ENCODE measurements at regions not wholly inside any gene's neighbourhood (a gene's known extent, or its start where the extent isn't known, plus 50 kb on each side); places are given as distances from the start of the nearest gene placed in this dataset.

DNA sequence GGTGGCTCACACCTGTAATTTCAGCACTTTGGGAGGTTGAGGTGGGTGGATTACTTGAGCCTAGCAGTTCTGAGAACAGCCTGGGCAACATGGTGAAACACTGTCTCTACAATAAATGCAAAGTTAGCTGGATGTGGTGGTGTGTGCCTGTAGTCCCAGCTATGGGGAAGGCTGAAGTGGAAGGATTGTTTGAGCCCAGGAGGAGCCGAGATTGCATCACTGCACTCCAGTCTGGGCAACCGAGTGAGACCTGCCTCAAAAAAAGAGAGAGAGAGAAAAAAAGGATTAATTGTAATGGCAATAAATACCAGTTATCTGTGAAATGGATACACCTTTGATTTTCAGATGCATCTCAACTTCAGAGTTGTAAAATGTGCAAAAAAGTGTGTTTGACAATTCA is 58.8 kb downstream of the SPRY1 start:
- no peak for DNase-seq

DNA sequence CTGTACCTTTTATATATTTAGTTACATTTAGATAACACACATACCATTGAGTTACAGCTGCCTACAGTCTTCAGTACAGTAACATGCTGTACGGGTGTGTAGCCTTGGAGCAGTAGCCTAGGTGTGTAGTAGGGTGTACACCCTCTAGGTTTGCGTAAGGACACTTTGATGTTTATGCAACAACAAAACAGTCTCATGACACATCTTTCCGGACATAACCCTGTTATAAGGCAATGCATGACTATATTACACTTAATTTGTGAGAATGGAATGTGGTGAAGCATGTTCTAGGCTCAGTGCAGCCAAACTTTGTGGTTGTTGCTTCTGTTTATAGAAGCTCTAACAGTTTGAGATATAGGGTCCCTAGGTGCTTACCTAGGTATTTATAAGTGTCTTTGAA is 65.4 kb downstream of the SPRY1 start:
- no peak for DNase-seq

DNA sequence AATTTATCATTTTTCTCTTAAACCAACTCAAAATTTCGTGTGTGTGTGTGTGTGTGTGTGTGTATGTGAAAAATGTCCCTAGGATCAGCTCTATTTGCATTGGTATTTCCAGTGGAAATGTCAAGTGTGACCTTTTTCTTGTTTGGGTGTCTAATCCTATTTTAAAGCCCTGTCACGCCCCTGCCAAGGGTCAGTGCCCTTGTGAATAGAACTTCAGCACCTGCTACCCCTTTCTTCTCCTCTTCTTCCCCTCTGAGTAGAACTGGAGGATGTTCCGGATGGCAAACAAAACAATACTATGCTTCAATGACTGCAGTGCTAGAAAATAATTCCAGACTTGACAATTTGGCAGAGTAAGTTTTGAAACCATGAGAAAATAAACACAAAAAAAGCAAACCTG is 67.3 kb downstream of the SPRY1 start:
- DNase-seq, result no peak

DNA sequence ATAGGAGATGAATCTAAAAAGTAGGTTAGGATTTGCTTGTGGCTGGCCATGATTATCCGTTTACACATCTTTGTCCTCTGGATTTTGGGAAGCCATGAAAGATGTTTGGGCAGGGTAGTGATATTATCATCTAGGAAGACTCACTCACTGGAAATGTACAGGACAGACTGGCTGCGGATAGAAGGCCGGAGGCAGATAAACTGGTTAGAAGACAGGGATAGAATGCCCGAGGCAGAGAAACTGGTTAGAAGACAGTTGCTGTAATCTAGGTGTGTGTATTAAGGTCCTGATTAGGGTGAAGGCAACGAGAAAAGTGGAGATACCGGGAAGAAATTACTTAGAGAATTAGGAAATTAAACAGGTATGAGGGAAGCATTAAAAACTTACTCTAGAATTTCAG is 68.8 kb downstream of the SPRY1 start:
- no peak for DNase-seq

- no peak for DNase-seq
These were observed 69.6 kb downstream of the SPRY1 start for GRCh38 chr4:123466080-123466785.

GRCh38 chr4:123468479-123469031 is 72.0 kb downstream of the SPRY1 start:
- no peak for DNase-seq

GRCh38 chr4:123469245-123469644 is 72.7 kb downstream of the SPRY1 start:
- no peak for DNase-seq

DNA sequence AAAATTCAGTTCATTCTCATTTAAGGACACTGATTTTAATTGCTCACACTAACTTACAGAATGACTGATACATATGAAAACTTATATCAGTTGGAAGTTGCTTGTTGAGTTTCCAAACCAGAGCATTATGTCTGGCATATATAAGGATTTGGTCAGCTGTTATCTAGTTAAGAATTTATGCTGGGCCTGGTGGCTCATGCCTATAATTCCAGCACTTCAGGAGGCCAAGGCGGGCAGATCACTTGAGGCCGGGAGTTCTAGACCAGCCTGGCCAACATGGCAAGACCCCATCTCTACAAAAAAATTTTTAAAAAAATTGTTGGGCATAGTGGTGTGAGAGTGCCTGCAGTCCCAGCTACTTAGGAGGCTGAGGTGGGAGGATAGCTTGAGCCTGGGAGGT is 73.1 kb downstream of the SPRY1 start:
- no peak for DNase-seq

- no peak for DNase-seq
These were observed 74.0 kb downstream of the SPRY1 start for GRCh38 chr4:123470640-123471039.

- no peak for DNase-seq
These were observed 75.2 kb downstream of the SPRY1 start for GRCh38 chr4:123471655-123472369.

GRCh38 chr4:123474817-123475216 is 78.2 kb downstream of the SPRY1 start:
- DNase-seq, result no peak

- no peak for DNase-seq
These were observed 79.5 kb downstream of the SPRY1 start for GRCh38 chr4:123476089-123476488.

GRCh38 chr4:123477711-123478209 is 81.2 kb downstream of the SPRY1 start:
- no peak for DNase-seq

DNA sequence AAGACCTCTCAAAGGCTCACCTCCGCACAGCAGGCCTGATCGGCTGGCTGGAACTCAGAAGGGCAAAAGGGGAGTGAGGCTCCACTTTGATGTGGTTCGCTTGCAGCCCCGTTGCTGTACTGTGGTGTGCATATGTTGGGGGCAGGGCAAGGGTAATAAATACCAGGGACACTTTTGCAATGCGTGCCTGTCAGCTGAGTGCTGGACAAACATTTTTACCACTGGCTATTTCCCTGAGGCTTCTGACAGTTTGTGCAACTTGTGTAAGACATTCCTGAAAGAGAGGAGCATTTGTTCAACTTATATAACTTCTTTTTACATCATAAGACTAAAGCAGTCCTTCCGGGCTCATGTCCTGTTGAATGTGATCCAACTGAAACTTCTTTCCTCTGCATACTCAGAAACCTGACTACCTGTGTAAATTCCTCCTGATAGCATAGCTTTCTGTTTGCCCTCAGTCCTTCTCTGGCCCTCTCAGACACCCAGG is 82.3 kb downstream of the SPRY1 start:
- DNase-seq, result no peak

GRCh38 chr4:123479944-123480343 is 83.3 kb downstream of the SPRY1 start:
- DNase-seq, result no peak

GRCh38 chr4:123480706-123481418 is 84.3 kb downstream of the SPRY1 start:
- no peak for DNase-seq

DNA sequence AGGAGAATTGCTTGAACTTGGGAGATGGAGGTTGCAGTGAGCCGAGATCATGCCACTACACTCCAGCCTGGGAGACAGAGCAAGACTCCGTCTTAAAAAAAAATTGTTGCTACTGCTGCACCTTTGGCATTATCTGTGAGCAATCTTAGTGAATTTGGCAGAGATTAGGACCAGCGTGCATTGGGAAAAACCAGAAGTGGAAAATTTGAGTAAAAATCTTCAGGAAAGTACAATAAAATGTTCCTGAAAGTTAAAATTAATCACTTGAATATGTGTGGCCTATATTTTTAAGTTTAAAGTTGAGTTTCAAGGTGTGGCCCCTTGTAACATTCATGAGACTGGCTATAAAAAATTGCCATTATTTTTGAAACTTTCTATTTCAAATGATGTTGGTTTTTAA is 85.1 kb downstream of the SPRY1 start:
- DNase-seq, result no peak

- DNase-seq, result no peak
These were observed 87.8 kb downstream of the SPRY1 start for GRCh38 chr4:123484291-123484926.

- no peak for DNase-seq
These were observed 89.0 kb downstream of the SPRY1 start for GRCh38 chr4:123485601-123486000.

- no peak for DNase-seq
These were observed 92.3 kb downstream of the SPRY1 start for GRCh38 chr4:123488916-123489315.

- DNase-seq, result no peak
These were observed 98.9 kb downstream of the SPRY1 start for GRCh38 chr4:123495530-123495929.

DNA sequence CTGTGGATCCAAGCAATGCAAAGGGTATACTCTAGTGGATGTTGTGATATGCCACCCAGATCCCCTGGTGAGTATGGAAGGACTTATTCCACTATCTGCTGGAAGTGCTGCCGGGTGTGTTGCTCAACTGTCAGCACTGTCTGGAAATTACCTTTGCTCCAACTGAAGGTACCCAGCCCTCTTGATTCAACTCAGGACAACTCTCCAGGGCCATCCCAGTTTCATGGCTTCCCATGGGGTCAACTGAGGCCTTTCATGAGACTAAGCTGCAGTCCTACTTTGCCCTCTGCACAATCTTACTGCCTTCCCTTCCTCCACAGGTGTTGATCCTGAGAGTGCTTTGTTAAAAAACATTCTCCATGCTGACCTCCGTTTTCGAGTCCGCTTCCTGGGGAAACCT is 99.8 kb downstream of the SPRY1 start:
- DNase-seq, result no peak

- DNase-seq, result no peak
These were observed 100.7 kb downstream of the SPRY1 start for GRCh38 chr4:123497340-123497739.
